Small intestine (tissue), 7 donors: ENCODE measurements at regions not wholly inside any gene's neighbourhood (a gene's known extent, or its start where the extent isn't known, plus 50 kb on each side); places are given as distances from the start of the nearest gene placed in this dataset.

Experiments used
- DNase-seq, 2 donors: peaks; one replicate each; pipeline versions ENCODE4 v3.0.0 to v3.0.0-alpha.2; 2013
- FAIRE-seq: peaks from 2 replicates; lab custom pipeline; 2012; peaks lifted over from hg19 to GRCh38; lab: Jason Lieb, UNC
- H3K27ac ChIP-seq, 3 donors: one replicate each; pipeline ENCODE4 v1.5.1; 2013; ENCODE audit warnings: low read length in 2 of 3, mild to moderate bottlenecking in 2 of 3, control low read depth in 1 of 3, inconsistent platforms in 1 of 3, low read depth in 1 of 3, moderate library complexity in 1 of 3
- H3K27me3 ChIP-seq, 3 donors: one replicate each; pipeline ENCODE4 v1.6.1; 2013; ENCODE audit warnings: low read length in 3 of 3, inconsistent platforms in 1 of 3; ENCODE audit not compliant: control insufficient read depth in 3 of 3, insufficient read depth in 3 of 3
- H3K36me3 ChIP-seq, 3 donors: one replicate each; pipeline ENCODE4 v1.6.1; 2013; ENCODE audit warnings: low read length in 3 of 3, inconsistent platforms in 1 of 3, low read depth in 1 of 3, mild to moderate bottlenecking in 1 of 3, moderate library complexity in 1 of 3; ENCODE audit not compliant: control insufficient read depth in 3 of 3, insufficient read depth in 2 of 3
- H3K4me1 ChIP-seq, 3 donors: one replicate each; pipeline ENCODE4 v1.6.1; 2013; ENCODE audit warnings: low read length in 2 of 3, inconsistent platforms in 1 of 3, low read depth in 1 of 3, mild to moderate bottlenecking in 1 of 3, moderate library complexity in 1 of 3; ENCODE audit not compliant: control insufficient read depth in 3 of 3, insufficient read depth in 2 of 3
- H3K4me3 ChIP-seq, 3 donors: one replicate each; pipeline ENCODE4 v1.5.1; 2013; ENCODE audit warnings: low read length in 3 of 3, control low read depth in 1 of 3, inconsistent platforms in 1 of 3, low read depth in 1 of 3, mild to moderate bottlenecking in 1 of 3, moderate library complexity in 1 of 3
- H3K9me3 ChIP-seq, 2 donors: one replicate each; pipeline ENCODE4 v1.6.1; 2013; ENCODE audit warnings: low read depth in 1 of 2, low read length in 1 of 2; ENCODE audit not compliant: control insufficient read depth in 2 of 2, insufficient read depth in 1 of 2
- WGBS, 3 donors: extraction: QIAGEN DNeasy Blood & Tissue Kit; methylation state at CpG; one replicate each; pipeline ENCODE4 v1.1.7; 2013; 5-methylcytosine and 5-hydroxymethylcytosine counted together
- donor health status: healthy with polysubstance abuse.
- donor health status: control.
- donor health status: control.
- donor health status: Bipolar disorder and iron deficiency.
- donor health status: healthy.

- DNase-seq: no peak
- peak overlapping the region in 1 of 3 donors; percentile 5 for H3K27ac ChIP-seq
- no peak for FAIRE-seq
- WGBS, 3 donors: 71 to 76% (median 74%) methylated on average over 10 of the region's 10 CpGs
- H3K27me3 ChIP-seq: no peaks in the 10 kb centered on the region
- no peak overlapping the region for H3K4me3 ChIP-seq
- no peaks in the 10 kb centered on the region for H3K4me1 ChIP-seq
- peaks cover 0 to 6% of the 10 kb centered on the region in 2 donors for H3K9me3 ChIP-seq
- no peaks in the 10 kb centered on the region for H3K36me3 ChIP-seq
These were observed 1274.2 kb upstream of the GJE1 start for GRCh38 chr6:140858381-140858971.

DNA sequence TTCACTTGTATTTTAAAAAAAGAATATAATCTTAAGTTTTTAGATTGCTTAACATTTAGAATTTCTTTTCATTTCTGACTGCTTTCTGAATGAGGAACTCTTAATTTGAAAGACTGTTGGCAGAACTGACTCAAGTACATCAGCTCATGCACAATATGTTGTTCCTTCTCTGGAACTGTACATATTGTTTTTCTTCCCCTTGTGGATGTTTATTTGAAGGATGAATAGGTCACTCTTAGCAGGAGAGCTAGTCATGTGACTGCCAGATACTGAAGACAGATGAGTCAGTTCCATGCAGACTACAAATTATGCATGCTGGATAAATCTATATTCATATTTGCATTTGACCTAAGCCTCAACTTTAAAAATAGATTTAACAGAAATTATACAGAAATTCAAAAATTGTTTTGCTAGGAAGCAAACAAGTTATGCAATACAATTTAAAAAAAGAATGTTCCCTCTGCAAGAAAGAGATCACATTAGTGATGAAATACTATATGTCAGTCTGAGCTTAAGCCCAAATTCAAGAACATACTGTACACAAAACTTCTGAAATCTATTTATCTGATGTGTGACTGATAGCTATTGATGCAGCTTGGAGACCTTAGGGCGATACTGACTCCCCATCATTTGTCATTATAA lies 1274.9 kb upstream of the GJE1 start:
- H3K27me3 ChIP-seq: no peaks in the 10 kb centered on the region
- peak overlapping the region in 1 of 3 donors; percentile 5 for H3K27ac ChIP-seq
- 62 to 82% (median 77%) methylated on average over 1 of the region's 1 CpG for WGBS, 3 donors
- no peaks in the 10 kb centered on the region for H3K36me3 ChIP-seq
- DNase-seq (peak; percentile 9 to 13), FAIRE-seq (no peak)
- H3K4me1 ChIP-seq: no peaks in the 10 kb centered on the region
- H3K9me3 ChIP-seq: peaks cover 0 to 6% of the 10 kb centered on the region in 2 donors
- H3K4me3 ChIP-seq: no peak overlapping the region

- no peak for FAIRE-seq
- no peaks in the 10 kb centered on the region for H3K27me3 ChIP-seq
These were observed 1277.2 kb upstream of the GJE1 start for GRCh38 chr6:140855520-140855919.

GRCh38 chr6:140854318-140854717 lies 1278.4 kb upstream of the GJE1 start:
- Histone ChIP-seq H3K4me1 (no peaks in the 10 kb centered on the region), H3K27me3 (no peaks in the 10 kb centered on the region), H3K4me3 (no peak overlapping the region), H3K36me3 (no peaks in the 10 kb centered on the region), H3K27ac (no peak overlapping the region), H3K9me3 (no peaks in the 10 kb centered on the region)
- WGBS, 3 donors: 80 to 96% (median 91%) methylated on average over 1 of the region's 1 CpG
- no peak for FAIRE-seq
- DNase-seq: no peak

More at GRCh38 chr6:140855520-140855919, 1277.2 kb upstream of the GJE1 start:
- DNase-seq: no peak
- no peaks in the 10 kb centered on the region for H3K36me3 ChIP-seq
- no peaks in the 10 kb centered on the region for H3K4me1 ChIP-seq
- no peaks in the 10 kb centered on the region for H3K9me3 ChIP-seq
- H3K4me3 ChIP-seq: no peak overlapping the region
- H3K27ac ChIP-seq: no peak overlapping the region

DNA sequence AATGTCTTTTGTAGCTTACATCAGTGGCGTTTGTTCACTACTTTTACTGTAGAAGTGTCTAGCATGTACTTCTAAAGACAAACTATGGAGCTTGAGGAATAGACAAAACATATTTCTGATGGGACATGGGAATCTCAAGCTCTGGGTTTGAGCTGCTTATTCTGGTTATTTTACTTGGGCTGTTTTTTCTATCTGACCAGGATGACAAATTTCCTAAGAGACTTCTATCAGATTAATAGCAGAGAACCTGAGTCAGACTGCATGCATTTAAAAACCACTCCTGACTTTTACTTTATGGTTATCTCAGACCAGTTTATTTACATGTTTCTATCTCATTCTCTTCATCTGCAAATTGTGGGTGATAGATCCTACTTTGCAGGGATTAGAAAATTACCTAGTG lies 1282.3 kb upstream of the GJE1 start:
- no peak overlapping the region for H3K27ac ChIP-seq
- DNase-seq (no peak), FAIRE-seq (no peak)
- no peak overlapping the region for H3K4me3 ChIP-seq
- H3K36me3 ChIP-seq: no peaks in the 10 kb centered on the region
- no peaks in the 10 kb centered on the region for H3K9me3 ChIP-seq
- H3K27me3 ChIP-seq: no peaks in the 10 kb centered on the region
- WGBS, 3 donors: 81 to 92% (median 91%) methylated on average over 1 of the region's 1 CpG
- no peaks in the 10 kb centered on the region for H3K4me1 ChIP-seq

DNA sequence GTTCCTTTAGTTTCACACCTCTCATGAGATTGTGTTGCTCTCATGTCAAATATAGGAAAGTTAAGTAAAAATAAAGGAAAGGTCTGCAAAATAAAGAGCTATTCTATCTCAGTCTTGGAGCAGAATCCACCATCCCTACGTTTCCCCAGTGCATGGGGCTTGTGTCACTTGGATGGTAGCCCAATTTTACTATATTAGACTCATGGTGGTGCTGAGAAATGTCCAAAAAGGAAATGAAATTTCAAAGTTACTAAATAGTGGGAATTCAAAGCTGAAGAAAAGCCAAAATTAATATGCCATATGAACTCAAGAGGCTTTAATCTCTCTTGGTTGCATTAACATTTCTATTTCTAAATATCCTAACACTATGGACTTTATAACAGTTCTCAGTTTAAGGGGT lies 1283.3 kb upstream of the GJE1 start:
- H3K4me3 ChIP-seq: no peak overlapping the region
- no peaks in the 10 kb centered on the region for H3K4me1 ChIP-seq
- no peaks in the 10 kb centered on the region for H3K36me3 ChIP-seq
- H3K27me3 ChIP-seq: no peaks in the 10 kb centered on the region
- DNase-seq (no peak), FAIRE-seq (no peak)
- WGBS, 3 donors: 47 to 80% (median 65%) methylated on average over 1 of the region's 1 CpG
- no peak overlapping the region for H3K27ac ChIP-seq
- no peaks in the 10 kb centered on the region for H3K9me3 ChIP-seq

- no peak overlapping the region for H3K4me3 ChIP-seq
- 74 to 86% (median 76%) methylated on average over 2 of the region's 2 CpGs for WGBS, 3 donors
- no peaks in the 10 kb centered on the region for H3K36me3 ChIP-seq
- no peaks in the 10 kb centered on the region for H3K27me3 ChIP-seq
- DNase-seq: no peak
- no peak overlapping the region for H3K27ac ChIP-seq
- H3K9me3 ChIP-seq: peaks cover 0 to 2% of the 10 kb centered on the region in 2 donors
- no peaks in the 10 kb centered on the region for H3K4me1 ChIP-seq
- peak; percentile 89 for FAIRE-seq
These were observed 1285.5 kb upstream of the GJE1 start for GRCh38 chr6:140847262-140847645.

GRCh38 chr6:140846503-140847261 lies 1286.0 kb upstream of the GJE1 start:
- FAIRE-seq: no peak
- peaks cover 0 to 2% of the 10 kb centered on the region in 2 donors for H3K9me3 ChIP-seq
- WGBS, 3 donors: 72 to 88% (median 77%) methylated on average over 3 of the region's 3 CpGs

More at GRCh38 chr6:140846503-140847261, 1286.0 kb upstream of the GJE1 start:
- no peak overlapping the region for H3K4me3 ChIP-seq
- H3K27me3 ChIP-seq: no peaks in the 10 kb centered on the region
- no peaks in the 10 kb centered on the region for H3K4me1 ChIP-seq
- no peak overlapping the region for H3K27ac ChIP-seq
- DNase-seq: no peak
- no peaks in the 10 kb centered on the region for H3K36me3 ChIP-seq
